ACC112 (cell line): ENCODE measurements at regions not wholly inside any gene's neighbourhood (a gene's known extent, or its start where the extent isn't known, plus 50 kb on each side); places are given as distances from the start of the nearest gene placed in this dataset.
"Not testable (repeated sequence)": the region's sequence is repeated elsewhere in the genome, so short reads cannot be mapped to it uniquely, and the experiment has no call there.

Source experiments
- H2AFZ ChIP-seq: fragments of 200-600 bp; sonication (generic); one replicate; pipeline ENCODE4 v1.6.0; 2017; ENCODE audit warnings: antibody characterized with exemption, low read length; ENCODE audit not compliant: unreplicated experiment
- H3K27ac ChIP-seq: fragments of 200-600 bp; sonication (generic); 2 replicates; pipeline ENCODE4 v1.5.1; 2014; ENCODE audit warnings: low read depth, mild to moderate bottlenecking, antibody characterized with exemption, low read length, moderate library complexity
- H3K27me3 ChIP-seq: fragments of 200-600 bp; sonication (generic); 2 replicates; pipeline ENCODE4 v1.6.1; 2014; ENCODE audit warnings: mild to moderate bottlenecking, antibody characterized with exemption, low read length, moderate library complexity, mixed read lengths; ENCODE audit not compliant: insufficient read depth
- H3K36me3 ChIP-seq: fragments of 200-600 bp; sonication (generic); 2 replicates; pipeline ENCODE4 v1.6.1; 2016; ENCODE audit warnings: mild to moderate bottlenecking, antibody characterized with exemption, low read length, moderate library complexity, mixed read lengths; ENCODE audit not compliant: insufficient read depth
- H3K4me1 ChIP-seq: fragments of 200-600 bp; sonication (generic); one replicate; pipeline ENCODE4 v1.6.1; 2016; ENCODE audit warnings: low read length, mixed read lengths; ENCODE audit not compliant: insufficient read depth, unreplicated experiment, control insufficient read depth
- H3K4me3 ChIP-seq: fragments of 200-600 bp; sonication (generic); 2 replicates; pipeline ENCODE4 v1.5.1; 2014; ENCODE audit warnings: mild to moderate bottlenecking, low read depth, low read length
- H3K79me2 ChIP-seq: fragments of 200-600 bp; sonication (generic); one replicate; pipeline ENCODE4 v1.6.0; 2016; ENCODE audit warnings: low read length; ENCODE audit not compliant: control insufficient read depth, unreplicated experiment, insufficient read depth

DNA sequence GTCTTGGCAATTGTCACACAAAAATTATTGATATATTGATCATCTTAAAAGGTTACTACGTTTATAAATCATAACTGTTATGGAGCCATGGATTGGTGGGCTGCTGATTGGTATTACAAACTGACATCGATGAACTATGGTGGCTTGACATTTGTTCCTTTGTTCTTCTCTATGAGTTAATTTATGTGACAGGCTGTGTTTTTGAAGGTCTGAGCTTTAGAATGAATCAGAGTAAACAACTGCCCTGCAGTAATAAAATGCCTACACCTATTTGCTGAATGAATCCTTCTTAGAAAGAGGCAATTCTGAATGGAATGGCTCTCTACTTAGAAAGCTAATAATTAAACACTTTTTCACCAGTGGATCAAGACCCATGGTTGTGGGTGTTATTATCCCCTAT is 506.3 kb upstream of the SPTLC3 start:
- no peak overlapping the region for H3K4me3 ChIP-seq
- H3K79me2 ChIP-seq = no peaks in the 10 kb centered on the region
- no peak overlapping the region for H3K27ac ChIP-seq
- no peaks in the 10 kb centered on the region for H3K36me3 ChIP-seq
- H3K27me3 ChIP-seq = no peaks in the 10 kb centered on the region
- H2AFZ ChIP-seq = no peak overlapping the region
- no peaks in the 10 kb centered on the region for H3K4me1 ChIP-seq

DNA sequence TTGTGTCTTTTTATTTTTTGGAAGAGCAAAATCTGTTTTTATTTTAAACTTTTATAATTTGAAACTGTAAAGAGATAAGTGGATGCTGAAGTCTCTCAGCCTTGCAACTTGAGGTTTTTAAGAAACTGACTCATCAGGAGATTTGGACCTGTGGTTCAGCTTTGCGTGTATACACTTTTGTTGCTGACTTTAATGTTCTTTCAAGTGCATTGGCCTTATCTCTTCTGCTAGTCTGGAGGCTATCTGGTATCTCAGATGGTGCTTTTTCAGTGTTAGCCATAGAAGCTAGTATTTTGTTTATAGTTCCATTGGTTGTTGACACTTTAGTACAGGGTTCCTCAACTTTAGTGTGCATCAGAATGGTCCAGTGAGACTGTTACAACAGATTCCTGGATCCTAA is 504.0 kb upstream of the SPTLC3 start:
- Histone ChIP-seq H2AFZ (no peak overlapping the region), H3K27ac (no peak overlapping the region), H3K4me3 (no peak overlapping the region), H3K27me3 (no peaks in the 10 kb centered on the region), H3K79me2 (no peaks in the 10 kb centered on the region), H3K36me3 (no peaks in the 10 kb centered on the region), H3K4me1 (no peaks in the 10 kb centered on the region)

DNA sequence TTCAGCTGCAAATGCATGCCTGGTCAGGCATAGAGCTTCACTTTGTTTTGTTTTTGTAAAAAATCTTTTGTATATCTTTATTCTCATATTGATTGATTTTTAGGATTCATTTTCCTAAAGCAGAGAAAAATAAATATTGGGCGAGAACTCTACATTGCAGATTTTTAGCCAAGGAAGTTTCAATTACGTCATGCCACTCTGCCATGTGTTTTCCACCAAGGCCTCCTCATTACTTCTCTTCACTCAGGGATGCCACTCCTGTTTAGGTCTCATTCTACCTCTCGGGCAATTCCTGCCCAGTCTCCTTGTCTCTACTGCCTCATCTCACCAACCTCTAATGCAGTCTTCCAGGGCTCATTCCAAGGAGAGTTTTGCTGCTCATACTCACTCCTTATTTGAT is 497.3 kb upstream of the SPTLC3 start:
- no peaks in the 10 kb centered on the region for H3K79me2 ChIP-seq
- no peaks in the 10 kb centered on the region for H3K36me3 ChIP-seq
- H3K4me3 ChIP-seq = no peak overlapping the region
- H2AFZ ChIP-seq = no peak overlapping the region
- no peak overlapping the region for H3K27ac ChIP-seq
- no peaks in the 10 kb centered on the region for H3K27me3 ChIP-seq
- H3K4me1 ChIP-seq = no peaks in the 10 kb centered on the region

DNA sequence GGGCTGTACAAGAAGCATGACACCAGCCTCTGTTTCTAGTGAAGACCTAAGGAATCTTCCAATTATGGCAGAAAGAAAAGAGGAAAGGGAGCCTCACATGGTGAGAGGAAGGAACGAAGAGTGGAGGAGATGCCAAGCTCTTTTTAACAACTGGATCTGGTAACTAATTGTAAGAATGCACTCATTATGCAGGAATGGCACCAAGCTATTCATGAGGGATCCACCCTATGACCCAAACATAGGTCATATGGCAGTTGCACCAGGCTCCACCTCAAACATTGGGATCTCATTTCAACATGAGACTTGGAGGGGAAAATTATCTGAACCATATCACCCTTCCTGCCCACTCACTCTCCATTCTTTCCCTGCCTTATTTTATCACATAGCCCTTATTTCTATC is 496.0 kb upstream of the SPTLC3 start:
- Histone ChIP-seq H3K36me3 (no peaks in the 10 kb centered on the region), H3K79me2 (no peaks in the 10 kb centered on the region), H3K4me1 (no peaks in the 10 kb centered on the region), H3K4me3 (no peak overlapping the region), H2AFZ (no peak overlapping the region), H3K27me3 (no peaks in the 10 kb centered on the region), H3K27ac (no peak overlapping the region)

DNA sequence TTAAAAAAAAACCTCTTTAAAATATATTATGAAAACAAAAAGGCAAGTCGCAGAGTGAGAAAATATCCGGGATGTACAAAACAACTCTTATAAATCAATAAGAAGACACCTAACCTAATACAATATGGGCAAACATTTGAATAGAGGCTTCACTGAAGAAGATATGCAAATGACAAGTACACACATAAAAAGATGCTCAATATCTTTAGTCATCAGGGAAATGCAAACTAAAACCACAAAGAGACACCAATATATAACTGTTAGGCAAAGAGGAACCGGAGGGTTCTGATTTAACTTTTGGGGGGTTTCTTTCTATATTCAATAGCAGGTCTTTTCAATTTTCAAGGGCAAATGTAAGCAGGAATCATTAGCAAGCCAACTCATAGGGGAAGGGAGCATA is 480.7 kb upstream of the SPTLC3 start:
- no peaks in the 10 kb centered on the region for H3K36me3 ChIP-seq
- H2AFZ ChIP-seq = no peak overlapping the region
- no peak overlapping the region for H3K27ac ChIP-seq
- H3K27me3 ChIP-seq = no peaks in the 10 kb centered on the region
- H3K79me2 ChIP-seq = no peaks in the 10 kb centered on the region
- no peak overlapping the region for H3K4me3 ChIP-seq
- H3K4me1 ChIP-seq = no peaks in the 10 kb centered on the region

DNA sequence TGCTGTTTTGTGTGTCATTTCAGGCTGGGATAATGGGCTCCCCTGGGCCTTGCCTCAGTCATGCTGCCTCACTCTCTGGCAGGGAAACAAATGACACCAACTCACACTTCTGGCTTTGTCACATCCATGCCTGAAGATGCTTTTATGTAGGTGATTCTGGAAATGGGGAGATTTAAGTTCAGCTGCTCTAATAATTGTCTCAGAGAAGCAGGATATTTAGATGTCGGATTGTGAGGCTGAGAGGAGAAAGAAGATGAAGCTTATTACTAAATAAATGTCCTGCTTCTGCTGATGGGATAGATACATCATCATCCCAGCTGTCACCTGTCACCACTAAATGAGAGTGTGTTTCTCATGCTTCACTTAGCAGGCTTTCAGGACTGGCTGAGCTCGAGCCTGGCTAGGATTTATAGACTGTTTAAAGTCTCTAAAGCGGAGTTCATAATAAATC is 480.2 kb upstream of the SPTLC3 start:
- H3K27ac ChIP-seq = no peak overlapping the region
- no peak overlapping the region for H3K4me3 ChIP-seq
- H3K79me2 ChIP-seq = no peaks in the 10 kb centered on the region
- H3K36me3 ChIP-seq = no peaks in the 10 kb centered on the region
- H2AFZ ChIP-seq = no peak overlapping the region
- no peaks in the 10 kb centered on the region for H3K27me3 ChIP-seq
- no peaks in the 10 kb centered on the region for H3K4me1 ChIP-seq

DNA sequence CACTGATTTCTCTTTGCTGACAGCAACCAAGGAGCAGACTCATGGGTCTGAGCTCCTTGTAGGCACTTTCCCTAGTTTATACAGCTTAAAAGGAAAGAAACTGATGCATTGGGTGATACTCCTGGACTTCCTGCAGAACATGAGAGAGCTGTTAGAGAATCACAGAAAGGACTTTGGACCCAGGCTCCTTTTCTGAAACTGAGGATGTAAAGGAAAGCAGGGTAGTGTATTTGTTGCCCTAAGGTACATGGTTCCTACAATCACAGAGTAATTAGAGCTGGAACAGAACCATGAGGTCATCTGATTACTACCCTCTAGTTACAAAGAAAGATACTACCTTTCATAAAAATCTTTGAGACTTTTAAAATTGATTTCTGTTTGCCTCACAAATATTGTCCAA is 477.1 kb upstream of the SPTLC3 start:
- Histone ChIP-seq H3K27me3 (no peaks in the 10 kb centered on the region), H3K36me3 (no peaks in the 10 kb centered on the region), H3K4me1 (no peaks in the 10 kb centered on the region), H2AFZ (no peak overlapping the region), H3K27ac (no peak overlapping the region), H3K4me3 (no peak overlapping the region), H3K79me2 (no peaks in the 10 kb centered on the region)

DNA sequence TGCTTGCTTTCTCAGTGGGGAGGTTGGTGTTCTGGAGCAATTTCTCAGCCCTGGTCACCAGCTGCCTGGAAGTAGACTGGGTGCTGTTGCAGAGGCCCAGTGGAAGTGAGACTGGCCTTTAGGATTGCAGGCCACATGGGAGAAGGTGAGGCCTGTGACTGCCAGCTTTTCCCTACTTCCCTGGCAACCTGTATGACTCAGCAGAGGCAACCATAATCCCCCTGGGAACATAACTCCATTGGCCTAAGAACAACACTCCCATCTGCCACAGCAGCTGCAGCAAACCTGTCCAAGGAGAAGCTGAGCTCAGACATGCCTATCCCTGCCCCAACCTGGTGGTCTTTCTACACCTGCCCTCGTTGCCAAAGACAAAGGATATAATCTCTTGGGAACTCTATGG is 473.5 kb upstream of the SPTLC3 start:
- Histone ChIP-seq H3K27me3 (no peaks in the 10 kb centered on the region), H3K4me3 (no peak overlapping the region), H3K79me2 (no peaks in the 10 kb centered on the region), H2AFZ (no peak overlapping the region), H3K36me3 (no peaks in the 10 kb centered on the region), H3K4me1 (no peaks in the 10 kb centered on the region), H3K27ac (no peak overlapping the region)

DNA sequence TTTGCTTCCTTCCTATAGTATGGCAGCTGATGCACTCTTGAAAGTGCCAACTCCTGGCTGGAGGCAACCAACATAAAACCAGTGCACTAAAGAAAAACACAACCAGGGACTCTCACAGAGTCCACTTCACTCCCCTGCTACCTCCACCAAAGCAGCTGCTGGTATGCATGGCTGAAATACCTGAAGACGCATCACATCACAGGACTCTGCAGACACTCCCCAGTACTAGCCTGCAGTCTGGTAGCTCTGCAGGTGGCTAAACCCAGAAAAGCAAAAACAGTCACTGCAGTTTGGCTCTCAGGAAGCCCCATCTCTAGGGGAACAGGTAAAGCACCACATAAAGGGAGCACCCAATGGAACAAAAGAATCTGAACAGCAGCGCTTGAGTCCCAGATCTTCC is 473.0 kb upstream of the SPTLC3 start:
- H3K4me3 ChIP-seq = no peak overlapping the region
- H3K79me2 ChIP-seq = no peaks in the 10 kb centered on the region
- no peaks in the 10 kb centered on the region for H3K27me3 ChIP-seq
- H3K36me3 ChIP-seq = no peaks in the 10 kb centered on the region
- no peak overlapping the region for H2AFZ ChIP-seq
- H3K4me1 ChIP-seq = no peaks in the 10 kb centered on the region
- no peak overlapping the region for H3K27ac ChIP-seq

DNA sequence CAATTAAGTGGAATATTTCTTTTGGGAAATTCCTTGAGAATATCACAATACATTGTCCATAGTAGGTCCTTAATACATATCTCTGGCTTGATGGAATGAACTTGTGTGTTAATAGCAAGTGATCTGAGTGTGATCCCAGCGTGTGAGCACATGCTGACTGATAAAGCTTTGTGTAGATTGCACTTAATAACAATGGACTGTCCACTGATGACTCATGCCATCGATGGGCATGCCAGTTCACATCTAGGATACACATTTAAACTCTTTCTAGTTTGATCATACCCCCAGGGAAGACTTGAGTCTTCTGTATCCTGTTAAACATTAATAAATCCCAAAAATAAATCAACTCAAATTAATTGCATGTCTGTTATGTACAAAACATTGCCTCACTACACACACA is 454.3 kb upstream of the SPTLC3 start:
- H3K27ac ChIP-seq = no peak overlapping the region
- H3K79me2 ChIP-seq = no peaks in the 10 kb centered on the region
- H3K36me3 ChIP-seq = no peaks in the 10 kb centered on the region
- no peaks in the 10 kb centered on the region for H3K27me3 ChIP-seq
- H2AFZ ChIP-seq = no peak overlapping the region
- H3K4me3 ChIP-seq = no peak overlapping the region
- H3K4me1 ChIP-seq = no peaks in the 10 kb centered on the region

DNA sequence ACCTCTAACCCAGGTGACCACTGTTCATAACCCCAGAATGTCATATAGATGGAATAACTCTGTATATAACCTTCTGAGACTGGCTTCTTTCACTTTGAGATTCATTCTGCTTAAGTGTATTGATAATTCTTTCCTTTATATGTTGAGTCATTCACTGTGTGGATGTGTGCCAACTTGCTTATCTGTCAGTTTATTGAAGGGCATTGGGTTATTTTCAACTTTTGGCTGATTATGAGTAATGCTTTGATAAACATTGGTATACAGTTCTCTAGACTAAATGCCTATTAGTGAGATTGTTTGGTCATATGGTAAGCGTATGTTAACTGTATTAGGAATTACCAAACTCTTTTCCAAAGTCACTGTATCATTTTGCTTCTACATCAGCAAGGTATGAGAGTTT is 453.4 kb upstream of the SPTLC3 start:
- Histone ChIP-seq H2AFZ (no peak overlapping the region), H3K4me1 (no peaks in the 10 kb centered on the region), H3K79me2 (no peaks in the 10 kb centered on the region), H3K27ac (no peak overlapping the region), H3K36me3 (no peaks in the 10 kb centered on the region), H3K27me3 (no peaks in the 10 kb centered on the region), H3K4me3 (no peak overlapping the region)

DNA sequence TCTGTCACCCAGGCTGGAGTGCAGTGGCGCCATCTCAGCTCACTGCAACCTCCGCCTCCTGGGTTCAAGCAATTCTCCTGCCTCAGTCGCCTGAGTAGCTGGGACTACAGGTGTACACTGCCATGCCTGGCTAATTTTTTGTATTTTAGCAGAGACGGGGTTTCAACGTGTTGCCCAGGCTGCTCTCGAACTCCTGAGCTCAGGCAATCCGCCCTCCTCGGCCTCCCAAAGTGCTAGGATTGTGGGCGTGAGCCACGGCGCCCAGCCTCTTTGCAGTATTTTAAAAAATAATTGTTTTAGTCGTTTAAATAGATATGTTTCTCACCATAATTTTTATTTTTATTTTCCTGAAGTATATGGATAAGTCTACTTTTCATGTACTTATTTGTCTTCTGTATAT is 452.9 kb upstream of the SPTLC3 start:
- H3K4me3 ChIP-seq, H3K4me1 ChIP-seq, H3K27me3 ChIP-seq, H2AFZ ChIP-seq, H3K27ac ChIP-seq, H3K79me2 ChIP-seq, H3K36me3 ChIP-seq: not testable (repeated sequence)
